Mesenchymal stem cell (in vitro differentiated cells and primary cell): ENCODE measurements at regions not wholly inside any gene's neighbourhood (a gene's known extent, or its start where the extent isn't known, plus 50 kb on each side); places are given as distances from the start of the nearest gene placed in this dataset.

Experiments used
- DNase-seq: peaks from one replicate; pipeline ENCODE4 v3.0.0-alpha.2; 2013
- H2AFZ ChIP-seq: one replicate; pipeline ENCODE4 v1.6.1; 2013; ENCODE audit warnings: low read depth, mild to moderate bottlenecking, control low read depth, inconsistent platforms, low read length, moderate library complexity
- H2AK5ac ChIP-seq: 2 replicates; pipeline ENCODE4 v1.6.1; 2013; ENCODE audit warnings: low read length, moderate library complexity, mild to moderate bottlenecking, inconsistent platforms; ENCODE audit not compliant: severe bottlenecking
- H2BK120ac ChIP-seq: one replicate; pipeline ENCODE4 v1.6.1; 2013; ENCODE audit warnings: low read depth, mild to moderate bottlenecking, inconsistent platforms, low read length, moderate library complexity
- H2BK12ac ChIP-seq, 2 experiments: one replicate each; pipeline ENCODE4 v1.6.1; 2013; ENCODE audit warnings: inconsistent platforms in 2 of 2, low read length in 2 of 2, mild to moderate bottlenecking in 2 of 2, moderate library complexity in 2 of 2, control low read depth in 1 of 2
- H2BK15ac ChIP-seq: one replicate; pipeline ENCODE4 v1.6.1; 2013; ENCODE audit warnings: mild to moderate bottlenecking, low read depth, inconsistent platforms; ENCODE audit not compliant: poor library complexity, severe bottlenecking
- H2BK5ac ChIP-seq: 2 replicates; pipeline ENCODE4 v1.6.1; 2013; ENCODE audit warnings: low read depth, mild to moderate bottlenecking, low read length, control low read depth, inconsistent platforms; ENCODE audit not compliant: poor library complexity, severe bottlenecking
- H3K14ac ChIP-seq, 2 experiments: one replicate each; pipeline ENCODE4 v1.6.1; 2013; ENCODE audit warnings: inconsistent platforms in 2 of 2, low read length in 2 of 2, control low read depth in 1 of 2, mild to moderate bottlenecking in 1 of 2, moderate library complexity in 1 of 2
- H3K18ac ChIP-seq, 2 experiments: one replicate each; pipeline ENCODE4 v1.6.1; 2013; ENCODE audit warnings: inconsistent platforms in 2 of 2, low read length in 2 of 2, control low read depth in 1 of 2, low read depth in 1 of 2, mild to moderate bottlenecking in 1 of 2
- H3K23ac ChIP-seq, 2 experiments: one replicate each; pipeline ENCODE4 v1.6.1; 2013; ENCODE audit warnings: inconsistent platforms in 2 of 2, low read length in 2 of 2, mild to moderate bottlenecking in 2 of 2, moderate library complexity in 2 of 2, control low read depth in 1 of 2
- H3K27ac ChIP-seq: 2 replicates; pipeline ENCODE4 v1.5.1; 2013; ENCODE audit warnings: mild to moderate bottlenecking, moderate library complexity, low read length, control low read depth, inconsistent platforms; ENCODE audit not compliant: poor library complexity, severe bottlenecking
- H3K27me3 ChIP-seq, 2 experiments: 2 replicates each; pipeline versions ENCODE4 v1.6.1 to v1.7.0; 2013; ENCODE audit warnings: low read length in 2 of 2, mild to moderate bottlenecking in 2 of 2, moderate library complexity in 2 of 2, control low read depth in 1 of 2, inconsistent platforms in 1 of 2; ENCODE audit not compliant: control insufficient read depth in 1 of 2, insufficient read depth in 1 of 2
- H3K36me3 ChIP-seq, 2 experiments: 2 replicates each; pipeline versions ENCODE4 v1.6.1 to v1.7.0; 2013; ENCODE audit warnings: low read length in 2 of 2, control low read depth in 1 of 2, inconsistent platforms in 1 of 2, low read depth in 1 of 2, mild to moderate bottlenecking in 1 of 2; ENCODE audit not compliant: insufficient read depth in 2 of 2, control insufficient read depth in 1 of 2
- H3K4ac ChIP-seq, 2 experiments: one replicate each; pipeline ENCODE4 v1.6.1; 2013; ENCODE audit warnings: inconsistent platforms in 2 of 2, low read length in 2 of 2, mild to moderate bottlenecking in 2 of 2, moderate library complexity in 2 of 2, control low read depth in 1 of 2, low read depth in 1 of 2
- H3K4me1 ChIP-seq: 2 replicates; pipeline ENCODE4 v1.6.1; 2013; ENCODE audit warnings: low read depth, low read length, control low read depth; ENCODE audit not compliant: control insufficient read depth, insufficient read depth
- H3K4me2 ChIP-seq: 2 replicates; pipeline ENCODE4 v1.6.1; 2013; ENCODE audit warnings: low read length, mild to moderate bottlenecking, inconsistent platforms; ENCODE audit not compliant: poor library complexity, severe bottlenecking
- H3K4me3 ChIP-seq, 2 experiments: 2 replicates each; pipeline versions ENCODE4 v1.5.1 to v1.7.0; 2013; ENCODE audit warnings: low read length in 2 of 2, mild to moderate bottlenecking in 2 of 2, control low read depth in 1 of 2, low read depth in 1 of 2; ENCODE audit not compliant: insufficient read depth in 1 of 2
- H3K79me1 ChIP-seq: replicated peaks from 2 replicates; pipeline ENCODE4 v1.6.1; 2013; ENCODE audit warnings: mild to moderate bottlenecking, control low read depth, low read length, inconsistent platforms; ENCODE audit not compliant: poor library complexity, severe bottlenecking
- H3K9ac ChIP-seq: 2 replicates; pipeline ENCODE4 v1.7.0; 2013; ENCODE audit warnings: mild to moderate bottlenecking, low read length, moderate library complexity
- H3K9me3 ChIP-seq: 2 replicates; pipeline ENCODE4 v1.7.0; 2013; ENCODE audit warnings: mild to moderate bottlenecking, low read length; ENCODE audit not compliant: control insufficient read depth
- H4K8ac ChIP-seq: one replicate; pipeline ENCODE4 v1.6.1; 2013; ENCODE audit warnings: inconsistent platforms, mild to moderate bottlenecking, low read length, moderate library complexity
- H4K91ac ChIP-seq: one replicate; pipeline ENCODE4 v1.6.1; 2013; ENCODE audit warnings: mild to moderate bottlenecking, low read length, inconsistent platforms
- WGBS: methylation state at CpG from one replicate; pipeline ENCODE4 v1.1.7; 2013; ENCODE audit warnings: mixed read lengths; 5-methylcytosine and 5-hydroxymethylcytosine counted together

- H2BK12ac ChIP-seq = peak overlapping the region in 1 of 2 experiments; percentile 23
- H3K27me3 ChIP-seq = no peaks in the 10 kb centered on the region
- no peaks in the 10 kb centered on the region for H3K79me1 ChIP-seq
- no peaks in the 10 kb centered on the region for H3K36me3 ChIP-seq
- H2AK5ac ChIP-seq = no peak overlapping the region
- no peak overlapping the region for H4K91ac ChIP-seq
- no peak overlapping the region for H3K27ac ChIP-seq
- no peak overlapping the region for H2BK5ac ChIP-seq
- no peak overlapping the region for H3K9ac ChIP-seq
- H4K8ac ChIP-seq = no peak overlapping the region
- no peak overlapping the region for H2AFZ ChIP-seq
- no peak overlapping the region for H2BK15ac ChIP-seq
- no peak overlapping the region for H3K4me2 ChIP-seq
- no peak overlapping the region for H3K23ac ChIP-seq
- peaks cover 5% of the 10 kb centered on the region for H3K4me1 ChIP-seq
- H3K18ac ChIP-seq = no peak overlapping the region
- WGBS = 32% methylated on average over 2 of the region's 2 CpGs
- H3K4ac ChIP-seq = no peak overlapping the region
- peak; percentile 90 for DNase-seq
- no peak overlapping the region for H3K4me3 ChIP-seq
- H3K9me3 ChIP-seq = no peaks in the 10 kb centered on the region
- no peak overlapping the region for H3K14ac ChIP-seq
- H2BK120ac ChIP-seq = no peak overlapping the region
These were observed 274.3 kb upstream of the TRIB2 start for GRCh38 chr2:12442476-12442847.

GRCh38 chr2:12448846-12449505 lies 267.8 kb upstream of the TRIB2 start:
- Histone ChIP-seq H3K4me2 (no peak overlapping the region), H3K9ac (no peak overlapping the region), H2BK5ac (no peak overlapping the region), H2BK15ac (no peak overlapping the region), H4K8ac (no peak overlapping the region), H2AFZ (no peak overlapping the region), H3K79me1 (no peaks in the 10 kb centered on the region), H3K14ac (peak overlapping the region in 1 of 2 experiments; percentile 41), H3K27me3 (no peaks in the 10 kb centered on the region), H2AK5ac (no peak overlapping the region), H3K36me3 (no peaks in the 10 kb centered on the region), H2BK12ac (peak overlapping the region; percentile 45 to 51), H3K4me3 (no peak overlapping the region), H3K9me3 (no peaks in the 10 kb centered on the region), H2BK120ac (no peak overlapping the region), H3K4me1 (peaks cover 5% of the 10 kb centered on the region), H3K18ac (peak overlapping the region; percentile 24 to 79), H3K27ac (no peak overlapping the region), H4K91ac (peak overlapping the region; percentile 20), H3K23ac (no peak overlapping the region), H3K4ac (no peak overlapping the region)
- DNase-seq = no peak
- WGBS = 99% methylated on average over 4 of the region's 4 CpGs

- Histone ChIP-seq H2BK5ac (no peak overlapping the region), H3K27ac (no peak overlapping the region), H3K18ac (peak overlapping the region; percentile 38 to 57), H3K27me3 (no peaks in the 10 kb centered on the region), H2AFZ (no peak overlapping the region), H2BK12ac (peak overlapping the region in 1 of 2 experiments; percentile 84), H3K4me3 (no peak overlapping the region), H3K14ac (no peak overlapping the region), H4K8ac (no peak overlapping the region), H2BK15ac (no peak overlapping the region), H3K9me3 (no peaks in the 10 kb centered on the region), H2AK5ac (no peak overlapping the region), H3K36me3 (no peaks in the 10 kb centered on the region), H3K79me1 (no peaks in the 10 kb centered on the region), H3K4ac (peak overlapping the region in 1 of 2 experiments; percentile 26), H4K91ac (no peak overlapping the region), H3K23ac (no peak overlapping the region), H3K4me1 (peaks cover 2% of the 10 kb centered on the region), H3K9ac (no peak overlapping the region), H3K4me2 (no peak overlapping the region), H2BK120ac (no peak overlapping the region)
- DNase-seq = no peak
- 50% methylated on average over 4 of the region's 5 CpGs for WGBS
These were observed 265.0 kb upstream of the TRIB2 start for GRCh38 chr2:12451726-12452125.

GRCh38 chr2:12452185-12452584 lies 264.6 kb upstream of the TRIB2 start:
- Histone ChIP-seq H2BK5ac (no peak overlapping the region), H2AK5ac (no peak overlapping the region), H3K23ac (no peak overlapping the region), H3K79me1 (no peaks in the 10 kb centered on the region), H3K4me2 (no peak overlapping the region), H3K9ac (no peak overlapping the region), H3K9me3 (no peaks in the 10 kb centered on the region), H3K18ac (no peak overlapping the region), H2BK15ac (no peak overlapping the region), H3K4me1 (peaks cover 2% of the 10 kb centered on the region), H4K91ac (no peak overlapping the region), H2BK12ac (no peak overlapping the region), H2BK120ac (no peak overlapping the region), H4K8ac (no peak overlapping the region), H2AFZ (no peak overlapping the region), H3K27me3 (no peaks in the 10 kb centered on the region), H3K36me3 (no peaks in the 10 kb centered on the region), H3K4ac (no peak overlapping the region), H3K14ac (no peak overlapping the region), H3K27ac (no peak overlapping the region), H3K4me3 (no peak overlapping the region)
- DNase-seq = peak; percentile 81
- no CpG with 5 or more reads among the region's 2 CpGs for WGBS
